KMS-11 (cell line): ENCODE measurements at regions not wholly inside any gene's neighbourhood (a gene's known extent, or its start where the extent isn't known, plus 50 kb on each side); places are given as distances from the start of the nearest gene placed in this dataset.

Experiments
- H2AFZ ChIP-seq: fragments of 200-600 bp; sonication (generic); 2 replicates; pipeline ENCODE4 v1.6.1; 2016; ENCODE audit warnings: antibody characterized with exemption, mixed run types, low read depth
- H3K27ac ChIP-seq: fragments of 200-600 bp; sonication (generic); 2 replicates; pipeline ENCODE4 v1.6.1; 2016; ENCODE audit warnings: mild to moderate bottlenecking, mixed run types
- H3K27me3 ChIP-seq: fragments of 200-600 bp; sonication (generic); 2 replicates; pipeline ENCODE4 v1.6.1; 2017; ENCODE audit warnings: mild to moderate bottlenecking, low read depth, mixed run types, moderate library complexity; ENCODE audit not compliant: insufficient read depth
- H3K36me3 ChIP-seq: fragments of 200-600 bp; sonication (generic); 2 replicates; pipeline ENCODE4 v1.6.1; 2017; ENCODE audit warnings: mild to moderate bottlenecking, mixed run types; ENCODE audit not compliant: insufficient read depth
- H3K4me1 ChIP-seq: fragments of 200-600 bp; sonication (generic); 2 replicates; pipeline ENCODE4 v1.6.1; 2016; ENCODE audit warnings: mild to moderate bottlenecking, low read depth, mixed run types; ENCODE audit not compliant: poor library complexity, severe bottlenecking
- H3K4me2 ChIP-seq: fragments of 200-600 bp; sonication (generic); 2 replicates; pipeline ENCODE4 v1.7.0; 2016; ENCODE audit warnings: mild to moderate bottlenecking, mixed run types
- H3K4me3 ChIP-seq: fragments of 200-600 bp; sonication (generic); IDR thresholded peaks from 2 replicates; pipeline ENCODE4 v1.6.1; 2017; ENCODE audit warnings: low read depth, low read length, mixed read lengths; ENCODE audit not compliant: insufficient read depth
- H3K79me2 ChIP-seq: fragments of 200-600 bp; sonication (generic); 2 replicates; pipeline ENCODE4 v1.6.1; 2016; ENCODE audit warnings: low read depth, mixed run types; ENCODE audit not compliant: insufficient read depth
- H3K9ac ChIP-seq: fragments of 200-600 bp; sonication (generic); 2 replicates; pipeline ENCODE4 v1.6.1; 2016; ENCODE audit warnings: mild to moderate bottlenecking, mixed run types
- H4K20me1 ChIP-seq: fragments of 200-600 bp; sonication (generic); 2 replicates; pipeline ENCODE4 v1.6.1; 2016; ENCODE audit warnings: mild to moderate bottlenecking, mixed run types; ENCODE audit not compliant: insufficient read depth
- TF ChIP-seq, protein P1 (sequence below): fragments of 200-600 bp; sonication (generic); conservative IDR thresholded peaks from 2 replicates; pipeline ENCODE4 v1.6.1; 2017; ENCODE audit warnings: low read depth, mild to moderate bottlenecking, antibody characterized with exemption, low read length, moderate library complexity, mixed read lengths

DNA sequence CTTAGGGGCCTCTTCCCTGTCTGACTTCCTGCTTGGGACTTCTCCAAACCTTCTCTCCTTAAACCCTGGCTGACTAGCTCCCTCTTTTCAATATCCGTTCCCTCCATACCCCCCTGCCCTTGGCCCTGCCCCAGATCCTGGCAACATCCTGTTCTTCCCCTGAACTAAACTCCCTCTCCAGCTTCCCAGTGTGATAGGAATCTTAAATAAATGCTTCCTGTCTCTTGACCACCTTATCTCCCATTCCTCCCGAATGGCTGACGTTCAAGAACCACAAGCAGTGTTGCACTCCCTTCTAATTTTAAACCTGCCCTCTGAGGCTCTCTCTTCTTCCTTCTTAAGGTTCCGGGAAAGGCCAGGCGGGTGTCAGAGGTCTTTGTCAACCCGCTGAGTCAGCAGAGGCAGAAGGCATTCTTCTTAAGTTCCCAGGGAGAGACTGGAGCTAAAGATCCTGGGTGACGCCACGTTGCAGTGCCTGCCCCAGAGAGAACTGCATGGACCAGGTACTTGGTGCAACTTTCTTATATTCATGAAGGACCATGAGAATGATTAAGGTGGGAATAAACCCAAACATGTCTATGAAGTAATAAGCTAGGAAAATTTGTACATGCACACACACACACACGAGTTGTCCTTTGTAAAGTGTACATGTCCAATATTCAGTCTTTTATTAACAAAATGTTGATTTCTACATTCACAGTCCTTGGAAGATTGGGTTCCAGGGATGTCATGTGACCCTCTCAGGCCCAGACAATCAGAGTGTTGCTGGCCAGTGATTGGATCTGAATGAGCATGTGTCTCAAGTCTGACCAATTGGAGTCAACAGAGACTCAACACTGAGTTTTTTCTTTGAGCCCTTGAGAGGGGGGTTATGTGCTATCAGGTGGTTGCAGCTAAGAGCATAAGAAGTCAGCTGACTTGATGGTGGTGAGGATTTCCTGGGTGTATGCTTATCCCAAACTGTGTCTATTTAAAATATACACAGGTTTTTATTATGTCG lies 420.2 kb upstream of the TBX3 start:
- H3K4me1 ChIP-seq = no peaks in the 10 kb centered on the region
- H3K36me3 ChIP-seq = no peaks in the 10 kb centered on the region
- no peak overlapping the region for H3K9ac ChIP-seq
- no peak overlapping the region for H3K4me2 ChIP-seq
- no peaks in the 10 kb centered on the region for H3K79me2 ChIP-seq
- no peak overlapping the region for H2AFZ ChIP-seq
- no peaks in the 10 kb centered on the region for H4K20me1 ChIP-seq
- no peak overlapping the region for H3K4me3 ChIP-seq
- TF ChIP-seq, protein P1, sequence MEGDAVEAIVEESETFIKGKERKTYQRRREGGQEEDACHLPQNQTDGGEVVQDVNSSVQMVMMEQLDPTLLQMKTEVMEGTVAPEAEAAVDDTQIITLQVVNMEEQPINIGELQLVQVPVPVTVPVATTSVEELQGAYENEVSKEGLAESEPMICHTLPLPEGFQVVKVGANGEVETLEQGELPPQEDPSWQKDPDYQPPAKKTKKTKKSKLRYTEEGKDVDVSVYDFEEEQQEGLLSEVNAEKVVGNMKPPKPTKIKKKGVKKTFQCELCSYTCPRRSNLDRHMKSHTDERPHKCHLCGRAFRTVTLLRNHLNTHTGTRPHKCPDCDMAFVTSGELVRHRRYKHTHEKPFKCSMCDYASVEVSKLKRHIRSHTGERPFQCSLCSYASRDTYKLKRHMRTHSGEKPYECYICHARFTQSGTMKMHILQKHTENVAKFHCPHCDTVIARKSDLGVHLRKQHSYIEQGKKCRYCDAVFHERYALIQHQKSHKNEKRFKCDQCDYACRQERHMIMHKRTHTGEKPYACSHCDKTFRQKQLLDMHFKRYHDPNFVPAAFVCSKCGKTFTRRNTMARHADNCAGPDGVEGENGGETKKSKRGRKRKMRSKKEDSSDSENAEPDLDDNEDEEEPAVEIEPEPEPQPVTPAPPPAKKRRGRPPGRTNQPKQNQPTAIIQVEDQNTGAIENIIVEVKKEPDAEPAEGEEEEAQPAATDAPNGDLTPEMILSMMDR = no peak
- H3K27ac ChIP-seq = no peak overlapping the region
- no peaks in the 10 kb centered on the region for H3K27me3 ChIP-seq

DNA sequence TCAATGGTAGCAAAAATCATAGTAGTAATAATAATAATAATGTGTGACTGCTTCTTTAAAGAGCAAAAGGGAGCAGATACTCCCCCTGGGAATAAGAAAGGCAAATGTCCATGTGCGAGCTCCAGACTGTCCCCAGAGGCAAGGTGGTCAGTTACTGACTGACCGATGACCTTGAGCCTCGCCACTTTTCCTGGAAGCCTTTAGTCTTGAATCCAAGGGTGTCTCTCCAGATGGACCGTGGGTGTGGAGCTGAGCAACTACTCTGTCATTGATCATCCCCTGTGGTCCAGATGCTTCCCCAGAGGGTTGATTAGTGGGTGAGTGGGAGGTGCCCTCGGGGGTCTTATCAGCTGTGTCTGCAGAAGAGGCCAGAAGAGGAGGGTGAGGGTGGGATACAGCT lies 418.5 kb upstream of the TBX3 start:
- no peaks in the 10 kb centered on the region for H3K79me2 ChIP-seq
- TF ChIP-seq, protein P1 = no peak
- H3K27me3 ChIP-seq = no peaks in the 10 kb centered on the region
- no peaks in the 10 kb centered on the region for H4K20me1 ChIP-seq
- H3K4me3 ChIP-seq = no peak overlapping the region
- no peak overlapping the region for H3K27ac ChIP-seq
- no peak overlapping the region for H2AFZ ChIP-seq
- H3K4me2 ChIP-seq = no peak overlapping the region
- no peaks in the 10 kb centered on the region for H3K36me3 ChIP-seq
- H3K9ac ChIP-seq = no peak overlapping the region
- H3K4me1 ChIP-seq = no peaks in the 10 kb centered on the region

DNA sequence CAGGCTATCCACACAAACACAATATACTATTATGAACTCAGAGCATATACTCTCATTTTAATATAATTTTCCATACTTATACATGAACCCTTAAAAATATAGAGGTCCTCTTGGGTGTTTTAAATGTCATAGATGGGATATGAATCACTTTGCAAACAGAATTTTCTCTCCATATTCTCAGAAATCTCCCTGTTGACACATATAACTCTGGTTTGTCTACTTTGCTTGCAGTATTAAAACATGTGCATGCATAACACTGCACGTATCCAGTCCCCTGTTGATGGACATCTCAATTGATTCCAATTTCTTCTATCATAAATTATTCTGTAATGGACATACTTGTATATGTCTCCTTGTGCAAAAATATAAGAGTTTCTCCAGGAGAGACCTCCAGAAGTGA lies 417.5 kb upstream of the TBX3 start:
- H3K79me2 ChIP-seq = no peaks in the 10 kb centered on the region
- H4K20me1 ChIP-seq = no peaks in the 10 kb centered on the region
- no peak overlapping the region for H3K27ac ChIP-seq
- H3K4me3 ChIP-seq = no peak overlapping the region
- H3K4me1 ChIP-seq = no peaks in the 10 kb centered on the region
- H3K27me3 ChIP-seq = no peaks in the 10 kb centered on the region
- no peak overlapping the region for H2AFZ ChIP-seq
- no peak overlapping the region for H3K4me2 ChIP-seq
- no peaks in the 10 kb centered on the region for H3K36me3 ChIP-seq
- TF ChIP-seq, protein P1 = no peak
- no peak overlapping the region for H3K9ac ChIP-seq

DNA sequence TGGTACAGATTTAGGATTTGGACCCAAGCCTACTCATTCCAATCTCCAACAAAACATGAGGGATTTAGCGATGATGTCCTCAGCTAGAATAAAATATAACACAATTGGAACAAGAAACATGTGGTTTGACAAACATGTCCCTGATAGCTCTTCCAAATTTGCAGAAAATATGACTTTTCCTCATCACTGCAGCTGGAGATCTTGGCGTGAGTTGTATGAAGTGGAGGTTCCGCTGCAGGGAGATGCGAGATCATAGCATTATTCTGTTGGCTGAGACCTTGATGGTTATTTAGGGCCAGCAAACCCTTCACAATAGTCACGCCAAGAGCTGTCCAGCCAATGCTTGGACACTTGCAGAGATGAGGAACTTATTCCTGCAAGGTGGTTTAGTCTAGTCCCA lies 413.4 kb upstream of the TBX3 start:
- H3K79me2 ChIP-seq = no peaks in the 10 kb centered on the region
- TF ChIP-seq, protein P1 = no peak
- H3K36me3 ChIP-seq = no peaks in the 10 kb centered on the region

More for the DNA sequence above, 413.4 kb upstream of the TBX3 start:
- Histone ChIP-seq H4K20me1 (no peaks in the 10 kb centered on the region), H2AFZ (no peak overlapping the region), H3K4me1 (no peaks in the 10 kb centered on the region), H3K27me3 (no peaks in the 10 kb centered on the region), H3K9ac (no peak overlapping the region), H3K27ac (no peak overlapping the region), H3K4me2 (no peak overlapping the region), H3K4me3 (no peak overlapping the region)
